HepG2 (cell line): ENCODE measurements at regions not wholly inside any gene's neighbourhood (a gene's known extent, or its start where the extent isn't known, plus 50 kb on each side); places are given as distances from the start of the nearest gene placed in this dataset.

Source experiments
- EP300 ChIP-seq, 3 experiments: sonication (generic) in 1 of 3; formaldehyde crosslinking in 1 of 3; IDR thresholded peaks; 2 replicates each; pipeline versions ENCODE4 v1.5.1 to v1.6.1; 2011 to 2020; ENCODE audit warnings: low read depth in 2 of 3, low read length in 2 of 3, borderline replicate concordance in 1 of 3, improper control_type of control experiment in 1 of 3, mild to moderate bottlenecking in 1 of 3, missing genetic modification reagents in 1 of 3, moderate library complexity in 1 of 3
- JUND ChIP-seq: sonication (generic); formaldehyde crosslinking; IDR thresholded peaks from 2 replicates; pipeline ENCODE4 v1.8.0; 2022; ENCODE audit warnings: mild to moderate bottlenecking, missing genetic modification reagents
- KAT7 ChIP-seq: IDR thresholded peaks from 2 replicates; pipeline ENCODE4 v1.6.1; 2018; ENCODE audit warnings: borderline replicate concordance, missing compliant biosample characterization
- KDM4B ChIP-seq: sonication (generic); formaldehyde crosslinking; IDR thresholded peaks from 2 replicates; pipeline ENCODE4 v1.4.0; 2020; ENCODE audit warnings: missing genetic modification reagents
- POLR2AphosphoS5 ChIP-seq: IDR thresholded peaks from 2 replicates; pipeline ENCODE4 v1.6.1; 2012; ENCODE audit warnings: low read depth, low read length
- ZFP82 ChIP-seq: sonication (generic); formaldehyde crosslinking; IDR thresholded peaks from 2 replicates; pipeline ENCODE4 v1.5.1; 2020; ENCODE audit warnings: mild to moderate bottlenecking, missing genetic modification reagents, borderline replicate concordance
- ZNF558 ChIP-seq: sonication (generic); formaldehyde crosslinking; IDR thresholded peaks from 2 replicates; pipeline ENCODE4 v1.9.0; 2022; ENCODE audit warnings: mild to moderate bottlenecking, missing genetic modification reagents, borderline replicate concordance
- TF ChIP-seq, protein P1 (sequence below): sonication (generic); formaldehyde crosslinking; IDR thresholded peaks from 2 replicates; pipeline ENCODE4 v1.5.0; 2020; ENCODE audit warnings: mild to moderate bottlenecking, missing genetic modification reagents, moderate library complexity
- TF ChIP-seq, protein P2 (sequence below): sonication (generic); formaldehyde crosslinking; IDR thresholded peaks from 2 replicates; pipeline ENCODE4 v1.4.0; 2020; ENCODE audit warnings: missing genetic modification reagents, borderline replicate concordance
- TF ChIP-seq, protein P3 (sequence below): sonication (generic); formaldehyde crosslinking; IDR thresholded peaks from 2 replicates; pipeline ENCODE4 v1.4.0; 2020; ENCODE audit warnings: low read depth, mild to moderate bottlenecking, missing genetic modification reagents
- TF ChIP-seq, protein P4 (sequence below): sonication (generic); formaldehyde crosslinking; IDR thresholded peaks from 2 replicates; pipeline ENCODE4 v1.8.1; 2023; ENCODE audit warnings: mild to moderate bottlenecking, moderate library complexity, missing genetic modification reagents
- TF ChIP-seq, protein P5 (sequence below): sonication (generic); formaldehyde crosslinking; IDR thresholded peaks from 2 replicates; pipeline ENCODE4 v1.5.1; 2020; ENCODE audit warnings: missing genetic modification reagents, mild to moderate bottlenecking, borderline replicate concordance
- TF ChIP-seq, protein P6 (sequence below): sonication (generic); formaldehyde crosslinking; IDR thresholded peaks from 2 replicates; pipeline ENCODE4 v1.8.1; 2022; ENCODE audit warnings: low read depth, mild to moderate bottlenecking, missing genetic modification reagents

DNA sequence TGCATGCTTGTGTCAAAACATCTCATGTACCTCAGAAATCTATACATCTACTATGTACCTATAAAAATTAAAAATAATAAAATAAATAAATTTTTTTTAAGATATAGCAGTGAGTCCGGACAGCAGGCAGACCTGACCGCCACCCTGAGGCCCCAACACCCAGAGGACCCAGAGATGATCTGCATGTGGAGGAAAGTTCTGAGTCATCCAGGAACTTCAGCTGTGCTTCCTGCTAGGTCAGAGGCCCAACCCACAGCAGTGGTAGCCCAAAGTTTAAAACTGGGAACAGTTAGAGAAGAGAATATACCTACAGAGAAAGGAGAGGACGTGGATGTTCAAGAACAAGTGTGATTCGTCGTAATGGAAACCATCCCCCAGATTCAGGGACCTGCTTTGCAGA lies 683.7 kb upstream of the NRP1 start:
- TF ChIP-seq, protein P1, sequence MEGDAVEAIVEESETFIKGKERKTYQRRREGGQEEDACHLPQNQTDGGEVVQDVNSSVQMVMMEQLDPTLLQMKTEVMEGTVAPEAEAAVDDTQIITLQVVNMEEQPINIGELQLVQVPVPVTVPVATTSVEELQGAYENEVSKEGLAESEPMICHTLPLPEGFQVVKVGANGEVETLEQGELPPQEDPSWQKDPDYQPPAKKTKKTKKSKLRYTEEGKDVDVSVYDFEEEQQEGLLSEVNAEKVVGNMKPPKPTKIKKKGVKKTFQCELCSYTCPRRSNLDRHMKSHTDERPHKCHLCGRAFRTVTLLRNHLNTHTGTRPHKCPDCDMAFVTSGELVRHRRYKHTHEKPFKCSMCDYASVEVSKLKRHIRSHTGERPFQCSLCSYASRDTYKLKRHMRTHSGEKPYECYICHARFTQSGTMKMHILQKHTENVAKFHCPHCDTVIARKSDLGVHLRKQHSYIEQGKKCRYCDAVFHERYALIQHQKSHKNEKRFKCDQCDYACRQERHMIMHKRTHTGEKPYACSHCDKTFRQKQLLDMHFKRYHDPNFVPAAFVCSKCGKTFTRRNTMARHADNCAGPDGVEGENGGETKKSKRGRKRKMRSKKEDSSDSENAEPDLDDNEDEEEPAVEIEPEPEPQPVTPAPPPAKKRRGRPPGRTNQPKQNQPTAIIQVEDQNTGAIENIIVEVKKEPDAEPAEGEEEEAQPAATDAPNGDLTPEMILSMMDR (CRISPR knock-in tag), result no peak
- TF ChIP-seq, protein P2, sequence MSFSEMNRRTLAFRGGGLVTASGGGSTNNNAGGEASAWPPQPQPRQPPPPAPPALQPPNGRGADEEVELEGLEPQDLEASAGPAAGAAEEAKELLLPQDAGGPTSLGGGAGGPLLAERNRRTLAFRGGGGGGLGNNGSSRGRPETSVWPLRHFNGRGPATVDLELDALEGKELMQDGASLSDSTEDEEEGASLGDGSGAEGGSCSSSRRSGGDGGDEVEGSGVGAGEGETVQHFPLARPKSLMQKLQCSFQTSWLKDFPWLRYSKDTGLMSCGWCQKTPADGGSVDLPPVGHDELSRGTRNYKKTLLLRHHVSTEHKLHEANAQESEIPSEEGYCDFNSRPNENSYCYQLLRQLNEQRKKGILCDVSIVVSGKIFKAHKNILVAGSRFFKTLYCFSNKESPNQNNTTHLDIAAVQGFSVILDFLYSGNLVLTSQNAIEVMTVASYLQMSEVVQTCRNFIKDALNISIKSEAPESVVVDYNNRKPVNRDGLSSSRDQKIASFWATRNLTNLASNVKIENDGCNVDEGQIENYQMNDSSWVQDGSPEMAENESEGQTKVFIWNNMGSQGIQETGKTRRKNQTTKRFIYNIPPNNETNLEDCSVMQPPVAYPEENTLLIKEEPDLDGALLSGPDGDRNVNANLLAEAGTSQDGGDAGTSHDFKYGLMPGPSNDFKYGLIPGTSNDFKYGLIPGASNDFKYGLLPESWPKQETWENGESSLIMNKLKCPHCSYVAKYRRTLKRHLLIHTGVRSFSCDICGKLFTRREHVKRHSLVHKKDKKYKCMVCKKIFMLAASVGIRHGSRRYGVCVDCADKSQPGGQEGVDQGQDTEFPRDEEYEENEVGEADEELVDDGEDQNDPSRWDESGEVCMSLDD (CRISPR knock-in tag), result no peak
- no peak for TF ChIP-seq EP300 (IDR thresholded peaks at IDR 0.05; ENCODE audit: low read depth in 2 of 2, low read length in 2 of 2)
- no peak for TF ChIP-seq EP300 (CRISPR knock-in tag; IDR thresholded peaks at IDR 0.05; ENCODE audit: borderline replicate concordance)
- no peak for TF ChIP-seq ZNF558
- no peak for TF ChIP-seq KAT7 (CRISPR knock-in tag)
- no peak for TF ChIP-seq KDM4B
- TF ChIP-seq POLR2AphosphoS5, result no peak
- TF ChIP-seq, protein P3, sequence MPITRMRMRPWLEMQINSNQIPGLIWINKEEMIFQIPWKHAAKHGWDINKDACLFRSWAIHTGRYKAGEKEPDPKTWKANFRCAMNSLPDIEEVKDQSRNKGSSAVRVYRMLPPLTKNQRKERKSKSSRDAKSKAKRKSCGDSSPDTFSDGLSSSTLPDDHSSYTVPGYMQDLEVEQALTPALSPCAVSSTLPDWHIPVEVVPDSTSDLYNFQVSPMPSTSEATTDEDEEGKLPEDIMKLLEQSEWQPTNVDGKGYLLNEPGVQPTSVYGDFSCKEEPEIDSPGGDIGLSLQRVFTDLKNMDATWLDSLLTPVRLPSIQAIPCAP (CRISPR knock-in tag), result no peak
- TF ChIP-seq JUND (CRISPR knock-in tag), result no peak
- TF ChIP-seq, protein P4, sequence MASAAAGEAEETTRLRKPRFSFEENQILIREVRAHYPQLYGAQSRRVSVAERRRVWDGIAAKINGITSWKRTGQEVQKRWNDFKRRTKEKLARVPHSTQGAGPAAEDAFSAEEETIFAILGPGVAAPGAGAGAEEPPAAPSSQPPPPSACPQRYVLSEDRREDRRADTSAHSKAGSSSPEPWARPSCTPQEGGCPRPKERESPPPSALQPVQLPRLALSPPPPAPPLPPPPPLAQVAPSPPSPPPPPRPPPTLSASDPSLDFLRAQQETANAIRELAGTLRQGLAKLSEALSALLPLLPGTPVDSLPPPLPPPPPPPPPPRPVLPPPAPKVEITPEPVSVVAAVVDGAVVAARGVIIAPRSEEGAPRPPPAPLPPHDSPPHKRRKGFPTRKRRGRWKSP, result no peak
- TF ChIP-seq, protein P5, sequence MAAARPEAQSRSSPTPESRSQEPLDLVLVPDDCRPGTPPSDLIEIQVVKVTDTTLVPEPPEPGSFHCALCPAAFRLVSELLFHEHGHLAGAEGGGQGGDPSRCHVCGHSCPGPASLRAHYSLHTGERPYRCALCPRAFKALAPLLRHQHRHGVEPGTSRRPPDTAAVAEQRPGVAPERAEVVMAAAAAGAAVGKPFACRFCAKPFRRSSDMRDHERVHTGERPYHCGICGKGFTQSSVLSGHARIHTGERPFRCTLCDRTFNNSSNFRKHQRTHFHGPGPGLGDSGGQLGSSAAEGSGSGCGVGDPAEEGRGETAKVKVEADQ, result no peak
- no peak for TF ChIP-seq ZFP82
- TF ChIP-seq, protein P6, sequence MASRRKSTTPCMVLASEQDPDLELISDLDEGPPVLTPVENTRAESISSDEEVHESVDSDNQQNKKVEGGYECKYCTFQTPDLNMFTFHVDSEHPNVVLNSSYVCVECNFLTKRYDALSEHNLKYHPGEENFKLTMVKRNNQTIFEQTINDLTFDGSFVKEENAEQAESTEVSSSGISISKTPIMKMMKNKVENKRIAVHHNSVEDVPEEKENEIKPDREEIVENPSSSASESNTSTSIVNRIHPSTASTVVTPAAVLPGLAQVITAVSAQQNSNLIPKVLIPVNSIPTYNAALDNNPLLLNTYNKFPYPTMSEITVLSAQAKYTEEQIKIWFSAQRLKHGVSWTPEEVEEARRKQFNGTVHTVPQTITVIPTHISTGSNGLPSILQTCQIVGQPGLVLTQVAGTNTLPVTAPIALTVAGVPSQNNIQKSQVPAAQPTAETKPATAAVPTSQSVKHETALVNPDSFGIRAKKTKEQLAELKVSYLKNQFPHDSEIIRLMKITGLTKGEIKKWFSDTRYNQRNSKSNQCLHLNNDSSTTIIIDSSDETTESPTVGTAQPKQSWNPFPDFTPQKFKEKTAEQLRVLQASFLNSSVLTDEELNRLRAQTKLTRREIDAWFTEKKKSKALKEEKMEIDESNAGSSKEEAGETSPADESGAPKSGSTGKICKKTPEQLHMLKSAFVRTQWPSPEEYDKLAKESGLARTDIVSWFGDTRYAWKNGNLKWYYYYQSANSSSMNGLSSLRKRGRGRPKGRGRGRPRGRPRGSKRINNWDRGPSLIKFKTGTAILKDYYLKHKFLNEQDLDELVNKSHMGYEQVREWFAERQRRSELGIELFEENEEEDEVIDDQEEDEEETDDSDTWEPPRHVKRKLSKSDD (CRISPR knock-in tag), result no peak
